HEK293 (cell line): ENCODE measurements at regions not wholly inside any gene's neighbourhood (a gene's known extent, or its start where the extent isn't known, plus 50 kb on each side); places are given as distances from the start of the nearest gene placed in this dataset.

Experiments
- CTCF ChIA-PET: fragments of 350-600 bp; formaldehyde crosslinking; extraction: SDS; loops from one replicate; lab custom pipeline; 2021; ENCODE audit warnings: antibody characterized with exemption; lab: Yijun Ruan, JAX
- POLR2A ChIA-PET: fragments of 300-600 bp; formaldehyde crosslinking; extraction: SDS; loops from one replicate; lab custom pipeline; 2020; ENCODE audit warnings: antibody characterized with exemption, inconsistent platforms; lab: Yijun Ruan, JAX
- H3K27ac ChIP-seq: fragments of 200-500 bp; sonication (Bioruptor generic); 2 replicates; pipeline ENCODE4 v1.5.1; 2014; ENCODE audit warnings: low read depth, low read length, control low read depth, inconsistent platforms; ENCODE audit errors: extremely low read depth
- H3K36me3 ChIP-seq, 2 experiments: fragments of 200-500 bp in 1 of 2; sonication (Bioruptor generic) in 1 of 2; 1 replicate in 1 of 2; 2 replicates in 1 of 2; pipeline ENCODE4 v1.5.1; 2014 to 2017; ENCODE audit warnings: inconsistent platforms in 2 of 2, low read length in 2 of 2; ENCODE audit not compliant: control insufficient read depth in 2 of 2, insufficient read depth in 1 of 2
- H3K4me1 ChIP-seq: fragments of 200-500 bp; sonication (Bioruptor generic); 2 replicates; pipeline ENCODE4 v1.5.1; 2014; ENCODE audit warnings: mild to moderate bottlenecking, low read length, inconsistent platforms; ENCODE audit not compliant: control insufficient read depth, insufficient read depth
- H3K4me3 ChIP-seq: 2 replicates; pipeline ENCODE4 v1.5.1; 2011; ENCODE audit warnings: low read depth, mild to moderate bottlenecking, control low read depth, low read length, moderate library complexity
- H3K9me3 ChIP-seq: fragments of 200-500 bp; sonication (Bioruptor generic); 2 replicates; pipeline ENCODE4 v1.5.1; 2014; ENCODE audit warnings: low read depth, low read length, inconsistent platforms; ENCODE audit not compliant: control insufficient read depth, insufficient read depth
- ATF2 ChIP-seq: fragments of 450-650 bp; formaldehyde crosslinking; IDR thresholded peaks from 2 replicates; pipeline ENCODE4 v1.5.1; 2016; ENCODE audit warnings: missing biosample characterization, missing genetic modification characterization, low read depth
- KLF17 ChIP-seq: fragments of 450-650 bp; formaldehyde crosslinking; IDR thresholded peaks from 2 replicates; pipeline ENCODE4 v1.5.1; 2016; ENCODE audit warnings: missing biosample characterization, missing genetic modification characterization
- MZF1 ChIP-seq: fragments of 450-650 bp; formaldehyde crosslinking; IDR thresholded peaks from 2 replicates; pipeline ENCODE4 v1.5.1; 2017; ENCODE audit warnings: missing biosample characterization, missing genetic modification characterization, borderline replicate concordance
- SCRT2 ChIP-seq: fragments of 450-650 bp; formaldehyde crosslinking; IDR thresholded peaks from 2 replicates; pipeline ENCODE4 v1.5.1; 2016; ENCODE audit warnings: missing biosample characterization, missing genetic modification characterization
- SP2 ChIP-seq: fragments of 450-650 bp; formaldehyde crosslinking; IDR thresholded peaks from 2 replicates; pipeline ENCODE4 v1.5.1; 2016; ENCODE audit warnings: missing biosample characterization, missing genetic modification characterization
- ZBTB48 ChIP-seq: fragments of 450-650 bp; formaldehyde crosslinking; IDR thresholded peaks from 2 replicates; pipeline ENCODE4 v1.5.1; 2016; ENCODE audit warnings: missing biosample characterization, missing genetic modification characterization
- ZFHX2 ChIP-seq: fragments of 450-650 bp; formaldehyde crosslinking; conservative IDR thresholded peaks from 2 replicates; pipeline ENCODE4 v1.5.1; 2016; ENCODE audit warnings: missing biosample characterization, missing genetic modification characterization
- ZNF140 ChIP-seq: fragments of 450-650 bp; formaldehyde crosslinking; IDR thresholded peaks from 2 replicates; pipeline ENCODE4 v1.5.1; 2016; ENCODE audit warnings: missing biosample characterization, missing genetic modification characterization
- ZNF266 ChIP-seq: fragments of 450-650 bp; formaldehyde crosslinking; IDR thresholded peaks from 2 replicates; pipeline ENCODE4 v1.5.1; 2016; ENCODE audit warnings: missing biosample characterization, missing genetic modification characterization, low read depth
- ZNF274 ChIP-seq, 2 experiments: fragments of 200-500 bp in 1 of 2; fragments of 450-650 bp in 1 of 2; sonication (Bioruptor generic) in 1 of 2; formaldehyde crosslinking in 1 of 2; IDR thresholded peaks; 2 replicates each; pipeline versions ENCODE4 v1.5.1 to v1.6.1; 2014 to 2016; ENCODE audit warnings: borderline replicate concordance in 1 of 2, inconsistent platforms in 1 of 2, low read length in 1 of 2, missing biosample characterization in 1 of 2, missing genetic modification characterization in 1 of 2
- ZNF362 ChIP-seq: fragments of 450-650 bp; formaldehyde crosslinking; IDR thresholded peaks from 2 replicates; pipeline ENCODE4 v1.5.1; 2016; ENCODE audit warnings: missing biosample characterization, missing genetic modification characterization
- ZNF449 ChIP-seq: fragments of 450-650 bp; formaldehyde crosslinking; IDR thresholded peaks from 2 replicates; pipeline ENCODE4 v1.5.1; 2017; ENCODE audit warnings: missing biosample characterization, mild to moderate bottlenecking, missing genetic modification characterization, moderate library complexity
- ZNF501 ChIP-seq: fragments of 450-650 bp; formaldehyde crosslinking; IDR thresholded peaks from 2 replicates; pipeline ENCODE4 v1.5.1; 2016; ENCODE audit warnings: missing biosample characterization, missing genetic modification characterization
- ZNF529 ChIP-seq: fragments of 450-650 bp; formaldehyde crosslinking; IDR thresholded peaks from 2 replicates; pipeline ENCODE4 v1.5.1; 2017; ENCODE audit warnings: missing genetic modification characterization, missing biosample characterization; ENCODE audit not compliant: insufficient replicate concordance
- ZNF600 ChIP-seq: fragments of 450-650 bp; formaldehyde crosslinking; IDR thresholded peaks from 2 replicates; pipeline ENCODE4 v1.5.1; 2016; ENCODE audit warnings: missing biosample characterization, missing genetic modification characterization
- ZNF610 ChIP-seq: fragments of 450-650 bp; formaldehyde crosslinking; IDR thresholded peaks from 2 replicates; pipeline ENCODE4 v1.5.1; 2016; ENCODE audit warnings: missing biosample characterization, missing genetic modification characterization, borderline replicate concordance
- ZNF621 ChIP-seq: fragments of 450-650 bp; formaldehyde crosslinking; IDR thresholded peaks from 2 replicates; pipeline ENCODE4 v1.5.1; 2017; ENCODE audit warnings: missing biosample characterization, missing genetic modification characterization
- ZNF701 ChIP-seq: fragments of 450-650 bp; formaldehyde crosslinking; IDR thresholded peaks from 2 replicates; pipeline ENCODE4 v1.5.1; 2016; ENCODE audit warnings: missing biosample characterization, missing genetic modification characterization

- Histone ChIP-seq H3K9me3 (no peaks in the 10 kb centered on the region), H3K4me3 (no peak overlapping the region), H3K36me3 (no peaks in the 10 kb centered on the region), H3K4me1 (no peaks in the 10 kb centered on the region), H3K27ac (no peak overlapping the region)
- ChIA-PET CTCF (no interaction called here), POLR2A (no interaction called here)
- TF ChIP-seq ZNF362 (tag by site-specific recombination) (no peak), SP2 (tag by site-specific recombination) (no peak), ZBTB48 (tag by site-specific recombination) (no peak), ZNF274 (IDR thresholded peaks at IDR 0.05; ENCODE audit: low read length) (no peak), ZNF274 (tag by site-specific recombination; IDR thresholded peaks at IDR 0.05; ENCODE audit: borderline replicate concordance) (no peak), ZNF529 (tag by site-specific recombination) (no peak), KLF17 (tag by site-specific recombination) (no peak), ZNF140 (tag by site-specific recombination) (no peak), ZNF610 (tag by site-specific recombination) (no peak), MZF1 (tag by site-specific recombination) (no peak)
These were observed 2100.5 kb upstream of the PCDH20 start for GRCh38 chr13:63516124-63516523.

GRCh38 chr13:63514886-63515285 lies 2099.2 kb upstream of the PCDH20 start:
- no peak overlapping the region for H3K27ac ChIP-seq
- no peaks in the 10 kb centered on the region for H3K4me1 ChIP-seq
- CTCF ChIA-PET, result no interaction called here
- H3K9me3 ChIP-seq, result no peaks in the 10 kb centered on the region
- H3K36me3 ChIP-seq, result no peaks in the 10 kb centered on the region
- POLR2A ChIA-PET, result no interaction called here
- TF ChIP-seq ZNF449 (tag by site-specific recombination) (no peak), ZNF266 (tag by site-specific recombination) (no peak), ZNF501 (tag by site-specific recombination) (no peak), SP2 (tag by site-specific recombination) (no peak)
- H3K4me3 ChIP-seq, result no peak overlapping the region

GRCh38 chr13:63512095-63512494 lies 2096.4 kb upstream of the PCDH20 start:
- Histone ChIP-seq H3K4me3 (no peak overlapping the region), H3K27ac (no peak overlapping the region), H3K36me3 (no peaks in the 10 kb centered on the region), H3K9me3 (no peaks in the 10 kb centered on the region), H3K4me1 (no peaks in the 10 kb centered on the region)
- ChIA-PET CTCF (interaction anchor here (0.5 kb wide), 1 partner anchor 21 kb away, joined by 3 read pairs; no protein-coding TSS in a partner anchor), POLR2A (no interaction called here)
- TF ChIP-seq ZNF600 (tag by site-specific recombination) (no peak), SCRT2 (tag by site-specific recombination) (no peak), ZNF621 (tag by site-specific recombination) (no peak), ATF2 (tag by site-specific recombination) (no peak), ZNF701 (tag by site-specific recombination) (no peak), ZNF501 (tag by site-specific recombination) (no peak), SP2 (tag by site-specific recombination) (no peak), ZNF362 (tag by site-specific recombination) (no peak), ZFHX2 (tag by site-specific recombination) (no peak)
